ENCODE measurements at regions not wholly inside any gene's neighbourhood (a gene's known extent, or its start where the extent isn't known, plus 50 kb on each side); places are given as distances from the start of the nearest gene placed in this dataset.

- no peak for FAIRE-seq
- POLR2A ChIA-PET, result no interaction called here
- ATAC-seq, result no peak
- 0% methylated on average over 2 of the region's 2 CpGs for WGBS (ENCODE audit: low lambda C conversion rate)
- no peak overlapping the region for H2AFZ ChIP-seq (ENCODE audit: low read length)
- no peaks in the 10 kb centered on the region for H3K27me3 ChIP-seq (ENCODE audit: control insufficient read depth in 1 of 2, insufficient read depth in 2 of 2, low read length in 2 of 2)
- CTCF ChIA-PET (ENCODE audit: low intra/inter-chr PET ratio, low total read pairs), result interaction anchor here (1.3 to 1.6 kb wide), 2 partner anchors 179 to 268 kb away, joined by 4 to 7 read pairs; partner anchors contain the start of gene ATF7IP
- H3K27ac ChIP-seq (ENCODE audit: extremely low read length, insufficient read depth, low read length), result no peak overlapping the region
- intact Hi-C loops (cut with micrococcal nuclease; ENCODE audit: unreplicated experiment) (loop anchor here (5.0 kb wide), 1 partner anchor 266 kb away; no protein-coding TSS in a partner anchor), in situ Hi-C loops (cut with HindIII; ENCODE audit: extremely low pct_ligation_motif_present, low pct_unique_long_range_greater_than_20kb) (no loop called here)
- no peak overlapping the region for H3K9ac ChIP-seq (ENCODE audit: insufficient read depth, low read depth, low read length)
- no peaks in the 10 kb centered on the region for H3K9me3 ChIP-seq (ENCODE audit: low read length)
- H3K4me2 ChIP-seq (ENCODE audit: low read depth, low read length), result no peak overlapping the region
- H3K36me3 ChIP-seq (replicated peaks in 1 of 2; ENCODE audit: control insufficient read depth in 1 of 2, insufficient read depth in 2 of 2, low read length in 2 of 2), result no peaks in the 10 kb centered on the region
- no peak for DNase-seq (ENCODE audit: low spot score)
- H3K4me1 ChIP-seq (ENCODE audit: insufficient read depth, low read length), result no peaks in the 10 kb centered on the region
- no peak overlapping the region for H3K4me3 ChIP-seq (replicated peaks in 1 of 3; ENCODE audit: insufficient read depth in 1 of 3, low read depth in 2 of 3, low read length in 3 of 3)
- no TSS peak for BruUV-seq (replicated peaks)
- H3K79me2 ChIP-seq (ENCODE audit: insufficient read depth, low read length), result no peaks in the 10 kb centered on the region
- no peaks in the 10 kb centered on the region for H4K20me1 ChIP-seq (ENCODE audit: insufficient read depth, low read length)
- TF ChIP-seq CSRNP1 (CRISPR knock-in tag; IDR thresholded peaks at IDR 0.05) (no peak), TSC22D2 (CRISPR knock-in tag; IDR thresholded peaks at IDR 0.05; ENCODE audit: borderline replicate concordance) (no peak), GATA4 (IDR thresholded peaks at IDR 0.05; ENCODE audit: borderline replicate concordance, low read depth) (no peak), ZNF781 (CRISPR knock-in tag; IDR thresholded peaks at IDR 0.05; ENCODE audit: borderline replicate concordance, not compliant biosample characterization) (no peak), ZNF678 (CRISPR knock-in tag; IDR thresholded peaks at IDR 0.05) (no peak), ZGPAT (CRISPR knock-in tag; IDR thresholded peaks at IDR 0.05) (no peak), ATF7 (IDR thresholded peaks at IDR 0.05) (no peak), ATF7 (CRISPR knock-in tag; IDR thresholded peaks at IDR 0.05) (no peak), HIC2 (CRISPR knock-in tag; IDR thresholded peaks at IDR 0.05; ENCODE audit: low read depth) (no peak), ZNF44 (CRISPR knock-in tag; IDR thresholded peaks at IDR 0.05) (no peak), ZNF646 (CRISPR knock-in tag; IDR thresholded peaks at IDR 0.05) (no peak), ZC3H13 (CRISPR knock-in tag; IDR thresholded peaks at IDR 0.05) (no peak), NCOA2 (CRISPR knock-in tag; IDR thresholded peaks at IDR 0.05) (no peak), ZNF138 (CRISPR knock-in tag; IDR thresholded peaks at IDR 0.05; ENCODE audit: low read depth) (no peak), ZFP36L1 (CRISPR knock-in tag; IDR thresholded peaks at IDR 0.05) (no peak)
Observed at GRCh38 chr12:14186193-14186502, 179.3 kb upstream of the ATF7IP start.

Measured in HepG2 (cell line).